HG03039 (cell line): ENCODE measurements at regions not wholly inside any gene's neighbourhood (a gene's known extent, or its start where the extent isn't known, plus 50 kb on each side); places are given as distances from the start of the nearest gene placed in this dataset.

Source experiments
- ATAC-seq: cut with Tn5 transposase; IDR thresholded peaks from one replicate; pipeline ENCODE4 v1.9.1; 2021; ENCODE audit warnings: mild to moderate bottlenecking, moderate library complexity; ENCODE audit not compliant: unreplicated experiment

DNA sequence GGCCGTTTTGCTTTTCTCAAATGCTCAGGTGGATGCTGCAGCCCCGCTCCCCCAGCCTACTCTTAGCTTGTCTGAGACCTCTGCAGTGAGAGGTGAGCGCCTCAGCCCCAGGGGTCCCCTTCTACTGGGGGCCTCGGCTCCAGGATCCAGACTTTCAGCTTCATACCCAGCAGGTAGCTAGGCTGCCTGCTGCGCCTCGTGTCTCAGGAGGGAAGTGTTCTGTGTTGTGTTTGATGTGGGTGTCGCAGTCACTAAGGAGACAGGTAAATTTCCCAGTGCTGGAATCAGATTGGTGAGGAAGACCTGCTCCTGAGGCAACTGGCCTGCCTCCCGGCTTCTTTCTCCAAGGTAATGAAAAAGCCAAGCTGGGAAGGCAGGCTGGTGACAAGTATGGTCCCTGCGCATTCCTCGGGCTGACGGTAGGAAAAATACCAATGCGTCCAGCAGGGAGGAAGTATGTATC, 604.0 kb upstream of the SALL1 start:
- ATAC-seq, result no peak

- no peak for ATAC-seq
These were observed 602.5 kb upstream of the SALL1 start for GRCh38 chr16:51753467-51754127.

DNA sequence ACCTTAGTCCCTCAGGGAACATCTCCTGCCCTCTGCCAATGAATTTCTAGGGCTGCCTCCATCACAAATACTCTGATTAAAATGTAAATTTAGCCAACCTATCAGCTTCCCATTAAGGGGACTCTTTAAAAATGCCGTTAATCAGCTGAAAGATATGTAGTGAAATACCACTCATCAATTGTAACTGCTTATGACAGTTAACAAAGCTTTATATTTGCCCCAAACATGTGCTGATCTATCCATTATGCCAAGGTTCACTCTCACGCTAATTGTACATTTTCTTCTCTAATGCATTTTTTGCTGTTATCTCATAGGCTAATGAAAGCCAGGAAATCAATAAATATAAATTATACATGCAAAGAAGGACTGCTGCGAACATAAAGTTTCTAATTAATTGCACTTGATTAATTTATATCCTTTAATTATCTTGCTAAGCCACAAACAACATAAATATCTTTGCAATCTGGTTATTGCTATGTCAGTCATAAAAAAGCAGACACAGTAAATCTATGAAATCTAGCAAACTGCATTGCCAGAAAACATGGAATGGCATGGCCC, 601.4 kb upstream of the SALL1 start:
- no peak for ATAC-seq

- no peak for ATAC-seq
These were observed 596.3 kb upstream of the SALL1 start for GRCh38 chr16:51747329-51747728.

- no peak for ATAC-seq
These were observed 583.1 kb upstream of the SALL1 start for GRCh38 chr16:51734220-51734619.

GRCh38 chr16:51733181-51733580, 582.1 kb upstream of the SALL1 start:
- no peak for ATAC-seq

DNA sequence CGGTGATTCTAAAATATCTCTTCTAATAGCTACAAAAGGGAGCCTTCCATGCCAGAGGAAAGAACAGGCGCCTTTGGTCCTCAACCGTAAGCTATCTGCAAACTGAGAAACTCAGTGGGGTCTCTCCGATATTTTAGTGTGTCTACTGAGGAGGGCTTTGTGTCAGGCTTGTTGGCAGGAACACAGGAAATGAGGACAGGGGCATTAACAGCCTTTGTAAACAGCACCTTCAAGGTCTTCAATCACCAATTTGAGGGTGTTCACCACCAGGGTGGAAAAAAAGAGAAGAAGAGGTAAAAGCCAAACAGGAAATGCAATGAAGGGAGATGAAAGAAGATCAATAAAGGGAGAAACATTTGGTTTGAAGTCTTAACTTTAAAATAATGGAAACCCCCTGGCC, 580.1 kb upstream of the SALL1 start:
- ATAC-seq, result no peak

DNA sequence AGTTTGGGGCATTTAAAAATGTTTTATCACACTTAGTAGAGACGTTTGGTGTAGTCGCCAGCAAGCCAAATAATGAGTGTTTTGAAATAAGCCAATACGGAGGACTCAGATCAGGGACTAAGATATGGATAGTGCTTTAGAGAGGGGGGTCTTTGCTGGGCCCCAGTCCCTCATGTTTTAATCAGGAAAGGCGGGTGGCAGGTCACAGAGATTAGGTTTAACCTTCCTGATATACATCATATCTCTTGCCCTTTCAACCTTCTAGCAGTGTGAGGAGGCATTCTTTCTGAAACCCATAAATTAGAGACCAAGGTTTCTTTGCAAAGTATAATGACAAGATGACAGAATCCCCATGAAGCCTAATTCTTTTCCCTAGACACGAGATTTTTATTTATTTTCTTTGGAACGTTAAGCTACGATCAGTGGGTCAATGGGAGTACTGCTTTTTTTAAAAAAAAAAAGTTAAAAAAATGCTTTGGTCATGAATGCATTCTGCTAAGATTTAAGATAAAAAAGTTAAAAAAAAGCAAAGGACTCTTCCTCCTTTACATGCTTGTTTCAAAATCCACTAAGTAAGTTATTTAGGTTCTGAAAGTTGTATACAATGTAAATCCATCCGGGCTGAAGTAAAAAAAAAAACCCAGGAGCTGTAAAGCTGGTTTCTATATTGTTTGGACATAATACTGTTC, 572.1 kb upstream of the SALL1 start:
- no peak for ATAC-seq

DNA sequence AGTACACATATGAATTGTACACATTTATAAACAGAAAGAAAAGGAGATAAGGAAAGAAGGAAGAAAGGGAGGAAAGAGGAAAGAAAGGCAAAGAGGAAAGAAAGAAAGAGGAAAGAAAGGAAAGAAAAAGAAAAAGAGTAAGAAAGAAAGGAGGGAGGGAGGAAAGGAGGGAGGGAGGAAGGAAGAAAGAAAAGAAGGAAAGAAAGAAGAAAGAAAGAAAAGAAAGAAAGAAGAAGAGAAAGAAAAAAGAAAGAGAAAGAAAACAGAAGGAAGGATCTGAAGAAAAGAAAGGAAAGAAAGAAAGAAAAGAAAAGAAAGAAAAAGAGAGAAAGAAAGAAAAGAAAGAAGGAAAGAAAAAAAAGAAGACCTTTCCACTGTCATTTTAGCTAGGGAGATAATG, 571.4 kb upstream of the SALL1 start:
- no peak for ATAC-seq

- no peak for ATAC-seq
These were observed 568.3 kb upstream of the SALL1 start for GRCh38 chr16:51719376-51719775.

- no peak for ATAC-seq
These were observed 565.1 kb upstream of the SALL1 start for GRCh38 chr16:51716195-51716594.

- no peak for ATAC-seq
These were observed 562.4 kb upstream of the SALL1 start for GRCh38 chr16:51713502-51713901.

GRCh38 chr16:51710905-51711563, 560.0 kb upstream of the SALL1 start:
- ATAC-seq, result no peak

DNA sequence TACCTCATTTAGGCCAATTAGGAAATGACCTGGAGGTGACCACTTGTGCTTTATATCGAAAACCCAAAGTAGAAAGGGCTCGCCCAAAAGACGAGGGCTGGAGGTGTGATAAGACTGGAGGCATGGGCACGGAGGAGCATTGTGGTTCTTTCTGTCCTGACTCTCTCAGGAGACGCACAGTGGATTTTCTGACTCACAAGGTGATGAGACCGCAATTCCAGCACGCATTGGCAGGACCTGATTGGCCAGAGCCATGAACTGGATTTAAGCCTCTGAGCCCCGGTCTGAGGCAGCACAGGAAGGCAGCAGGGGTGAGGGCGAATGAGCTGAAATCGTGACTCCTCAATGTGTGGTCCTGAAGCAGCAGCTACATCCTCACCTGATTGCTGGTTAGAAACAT, 559.1 kb upstream of the SALL1 start:
- ATAC-seq, result no peak

DNA sequence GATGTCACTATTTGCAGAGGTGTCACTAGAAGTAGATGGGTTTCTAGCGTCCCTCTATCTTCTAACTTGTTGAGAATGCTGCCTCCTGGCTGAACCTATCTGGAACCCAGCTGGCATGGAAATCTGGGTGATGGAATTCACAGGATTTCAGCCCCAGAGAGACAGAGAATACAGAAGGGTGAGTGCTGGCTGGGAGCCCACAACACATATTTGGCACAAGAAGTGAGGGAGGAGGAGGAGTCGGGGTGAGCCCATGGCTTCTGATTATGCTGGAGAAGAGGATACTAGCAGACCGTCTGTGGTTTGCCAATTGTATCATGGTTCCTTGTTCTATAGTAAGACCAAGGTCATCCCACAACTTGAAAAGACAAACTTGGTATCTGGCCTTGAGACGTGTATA, 557.8 kb upstream of the SALL1 start:
- no peak for ATAC-seq

- ATAC-seq, result no peak
These were observed 556.6 kb upstream of the SALL1 start for GRCh38 chr16:51707666-51708065.

GRCh38 chr16:51705142-51705541, 554.1 kb upstream of the SALL1 start:
- ATAC-seq, result no peak

DNA sequence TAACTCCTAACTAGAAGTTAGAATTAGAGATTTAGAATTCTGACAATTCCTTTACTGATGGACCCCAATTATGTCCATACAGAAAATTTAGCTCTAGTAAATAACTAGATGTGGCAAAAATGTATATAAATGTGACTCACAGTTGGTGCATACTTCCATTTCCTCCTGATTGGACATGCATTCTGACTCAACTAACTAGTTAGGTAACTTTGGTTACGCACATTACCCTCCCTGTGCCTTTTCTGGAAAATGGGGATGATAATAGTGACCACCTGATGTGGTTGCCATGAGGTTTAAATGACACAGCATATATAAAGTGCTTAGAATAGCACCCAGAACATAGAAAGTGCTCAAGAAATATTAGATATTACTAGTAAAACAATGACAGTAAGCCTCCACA, 550.0 kb upstream of the SALL1 start:
- no peak for ATAC-seq

- ATAC-seq, result no peak
These were observed 548.8 kb upstream of the SALL1 start for GRCh38 chr16:51699686-51700396.

DNA sequence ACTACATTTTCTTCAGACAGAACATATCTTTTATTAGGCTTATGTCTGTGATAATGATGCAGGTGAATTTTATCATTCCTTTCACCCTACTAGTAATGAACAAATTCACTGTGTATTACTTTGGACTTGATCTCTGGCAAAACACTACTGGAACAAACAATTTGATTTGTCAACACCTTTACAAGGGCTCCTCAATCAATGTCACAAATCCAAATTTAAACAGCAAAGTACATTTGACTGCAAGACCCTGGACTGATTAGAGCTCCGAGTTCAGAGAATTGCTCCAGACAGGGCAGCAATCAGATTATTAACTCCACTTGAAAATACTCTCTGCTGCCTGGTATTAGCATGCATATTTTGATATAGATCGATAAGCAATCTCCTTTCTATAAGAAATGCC, 547.6 kb upstream of the SALL1 start:
- ATAC-seq, result no peak

DNA sequence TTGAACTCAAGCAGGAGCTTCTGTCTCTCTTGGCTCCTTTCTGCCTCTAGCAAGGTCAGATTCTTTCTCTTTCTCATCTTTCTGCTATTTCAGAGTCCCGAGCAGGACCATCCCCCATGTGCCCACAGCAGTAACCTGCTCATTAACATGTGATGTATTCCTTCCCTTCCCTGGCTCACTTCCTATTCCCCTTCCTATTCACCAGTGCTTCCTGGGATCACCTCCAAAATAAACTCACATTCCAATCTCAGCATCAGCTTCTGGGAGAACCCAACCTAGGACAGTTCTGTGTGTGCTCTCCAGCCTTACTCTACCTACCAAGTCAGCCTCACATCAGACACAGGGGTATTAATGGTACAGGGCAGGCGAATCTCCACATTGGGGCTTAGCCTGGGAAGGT, 546.4 kb upstream of the SALL1 start:
- ATAC-seq, result no peak
